AG09319 (cell line): ENCODE measurements at regions not wholly inside any gene's neighbourhood (a gene's known extent, or its start where the extent isn't known, plus 50 kb on each side); places are given as distances from the start of the nearest gene placed in this dataset.
"Not testable (repeated sequence)": the region's sequence is repeated elsewhere in the genome, so short reads cannot be mapped to it uniquely, and the experiment has no call there.

Experiments
- DNase-seq: peaks from one replicate; pipeline ENCODE4 v3.0.0-alpha.2; 2010; ENCODE audit warnings: low read depth; ENCODE audit errors: extremely low read depth
- CTCF ChIP-seq: IDR thresholded peaks from 2 replicates; pipeline ENCODE4 v1.5.1; 2011; ENCODE audit warnings: low read depth, mild to moderate bottlenecking, inconsistent platforms, low read length, moderate library complexity

- TF ChIP-seq CTCF, result no peak
- DNase-seq, result no peak
Measured at GRCh38 chr6:112511441-112511840, 164.3 kb downstream of the RFPL4B start.

- TF ChIP-seq CTCF, result no peak
- no peak for DNase-seq
Measured at GRCh38 chr6:112513175-112513574, 166.0 kb downstream of the RFPL4B start.

- DNase-seq, result no peak
- no peak for TF ChIP-seq CTCF
Measured at GRCh38 chr6:112522587-112522986, 175.5 kb downstream of the RFPL4B start.

- TF ChIP-seq CTCF, result no peak
- DNase-seq, result no peak
Measured at GRCh38 chr6:112524071-112524470, 176.9 kb downstream of the RFPL4B start.

GRCh38 chr6:112525749-112526148 lies 178.6 kb downstream of the RFPL4B start:
- DNase-seq, result no peak

GRCh38 chr6:112526594-112526993 lies 179.5 kb downstream of the RFPL4B start:
- TF ChIP-seq CTCF, result no peak
- no peak for DNase-seq

More at GRCh38 chr6:112525749-112526148, 178.6 kb downstream of the RFPL4B start:
- TF ChIP-seq CTCF, result no peak

- not testable (repeated sequence) for DNase-seq
Measured at GRCh38 chr6:112528306-112528705, 181.2 kb downstream of the RFPL4B start.

- TF ChIP-seq CTCF, result no peak
- DNase-seq, result no peak
Measured at GRCh38 chr6:112535816-112536215, 188.7 kb downstream of the RFPL4B start.
